Neural progenitor cell (in vitro differentiated cells): ENCODE measurements at regions not wholly inside any gene's neighbourhood (a gene's known extent, or its start where the extent isn't known, plus 50 kb on each side); places are given as distances from the start of the nearest gene placed in this dataset.

Experiments
- DNase-seq: peaks from one replicate; pipeline ENCODE4 v3.0.0-alpha.2; 2016; ENCODE audit warnings: low spot score
- H2AFZ ChIP-seq: fragments of 200-600 bp; sonication (generic); replicated peaks from 2 replicates; pipeline ENCODE4 v1.6.1; 2016; ENCODE audit warnings: antibody characterized with exemption
- H3F3A ChIP-seq: fragments of 200-600 bp; sonication (generic); 2 replicates; pipeline ENCODE4 v1.6.1; 2016; ENCODE audit warnings: antibody characterized with exemption, low read depth
- H3K27ac ChIP-seq: fragments of 200-600 bp; sonication (generic); 2 replicates; pipeline ENCODE4 v1.5.1; 2016; ENCODE audit warnings: mild to moderate bottlenecking
- H3K27me3 ChIP-seq: fragments of 200-600 bp; sonication (generic); 2 replicates; pipeline ENCODE4 v1.6.1; 2016; ENCODE audit warnings: mild to moderate bottlenecking, moderate library complexity
- H3K36me3 ChIP-seq: fragments of 200-600 bp; sonication (generic); 2 replicates; pipeline ENCODE4 v1.5.1; 2016
- H3K4me1 ChIP-seq: fragments of 200-600 bp; sonication (generic); 2 replicates; pipeline ENCODE4 v1.6.1; 2016; ENCODE audit warnings: mixed run types
- H3K4me2 ChIP-seq: fragments of 200-600 bp; sonication (generic); 2 replicates; pipeline ENCODE4 v1.6.1; 2016
- H3K4me3 ChIP-seq: fragments of 200-600 bp; sonication (generic); 2 replicates; pipeline ENCODE4 v1.5.1; 2016
- H3K79me2 ChIP-seq: fragments of 200-600 bp; sonication (generic); 2 replicates; pipeline ENCODE4 v1.6.1; 2016; ENCODE audit warnings: low read depth
- H3K9ac ChIP-seq: fragments of 200-600 bp; sonication (generic); 2 replicates; pipeline ENCODE4 v1.6.1; 2016
- H3K9me3 ChIP-seq: fragments of 200-600 bp; sonication (generic); 2 replicates; pipeline ENCODE4 v1.5.1; 2016; ENCODE audit warnings: low read depth
- H4K20me1 ChIP-seq: fragments of 200-600 bp; sonication (generic); 2 replicates; pipeline ENCODE4 v1.6.1; 2016; ENCODE audit warnings: low read depth
- H3K27ac Mint-ChIP-seq: 3 replicates; pipeline ENCODE4 v1.8.0; 2021; ENCODE audit warnings: mixed read lengths
- H3K27me3 Mint-ChIP-seq: 2 replicates; pipeline ENCODE4 v1.8.0; 2022; ENCODE audit warnings: low read depth, mild to moderate bottlenecking, inconsistent platforms, moderate library complexity, mixed read lengths; ENCODE audit not compliant: insufficient read depth
- H3K36me3 Mint-ChIP-seq: 3 replicates; pipeline ENCODE4 v1.8.0; 2021; ENCODE audit warnings: mixed read lengths
- H3K4me1 Mint-ChIP-seq: 3 replicates; pipeline ENCODE4 v1.8.0; 2021; ENCODE audit warnings: mixed read lengths
- H3K4me3 Mint-ChIP-seq: 3 replicates; pipeline ENCODE4 v1.8.0; 2021; ENCODE audit warnings: mild to moderate bottlenecking, moderate library complexity, mixed read lengths
- H3K9me3 Mint-ChIP-seq: 3 replicates; pipeline ENCODE4 v1.8.0; 2020; ENCODE audit warnings: mixed read lengths
- CTCF ChIP-seq: fragments of 200-600 bp; sonication (generic); IDR thresholded peaks from 2 replicates; pipeline ENCODE4 v1.5.1; 2017; ENCODE audit warnings: antibody characterized with exemption, mild to moderate bottlenecking
- EZH2 ChIP-seq: fragments of 200-600 bp; sonication (generic); IDR thresholded peaks from 2 replicates; pipeline ENCODE4 v1.6.1; 2017; ENCODE audit warnings: antibody characterized with exemption, mild to moderate bottlenecking, moderate library complexity
- EZH2phosphoT487 ChIP-seq: fragments of 200-600 bp; sonication (generic); IDR thresholded peaks from 2 replicates; pipeline ENCODE4 v1.6.1; 2017; ENCODE audit warnings: antibody characterized with exemption

DNA sequence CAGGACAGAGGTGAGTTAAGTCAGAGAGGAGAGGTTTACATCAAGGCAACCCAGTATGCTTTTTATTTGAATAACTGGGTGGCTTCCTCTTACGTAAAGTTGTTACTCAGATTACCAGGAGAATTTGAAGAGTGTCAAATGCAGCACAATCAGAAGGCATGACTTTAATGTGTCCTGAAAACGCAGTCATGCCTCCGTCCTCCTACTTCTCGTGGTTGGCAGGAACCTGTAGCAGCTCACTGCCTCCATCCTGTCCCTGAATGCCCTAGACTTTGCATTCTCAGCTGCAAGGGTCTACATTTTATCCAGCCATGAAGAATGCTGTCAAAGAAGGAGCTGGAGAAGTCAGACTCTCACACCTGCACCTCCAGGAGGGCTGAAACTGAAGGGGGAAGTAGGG is 66.7 kb downstream of the MIS18A start:
- no peak for DNase-seq
- Histone ChIP-seq H3K4me2 (no peak overlapping the region), H3K27me3 (no peaks in the 10 kb centered on the region), H3K9ac (no peak overlapping the region), H4K20me1 (no peaks in the 10 kb centered on the region), H2AFZ (no peak overlapping the region), H3K79me2 (no peaks in the 10 kb centered on the region), H3K4me3 (no peak overlapping the region), H3K9me3 (no peaks in the 10 kb centered on the region), H3K4me1 (peaks cover 11% of the 10 kb centered on the region), H3K36me3 (no peaks in the 10 kb centered on the region), H3F3A (peaks cover 6% of the 10 kb centered on the region), H3K27ac (no peak overlapping the region)
- Mint-ChIP-seq H3K36me3 (no peaks in the 10 kb centered on the region), H3K27ac (no peak overlapping the region), H3K4me3 (no peak overlapping the region), H3K9me3 (peaks cover 12% of the 10 kb centered on the region), H3K4me1 (peaks cover 7% of the 10 kb centered on the region), H3K27me3 (peaks cover 3% of the 10 kb centered on the region)
- TF ChIP-seq EZH2phosphoT487 (no peak), CTCF (no peak), EZH2 (no peak)

- no peak overlapping the region for H3K4me3 Mint-ChIP-seq
- no peak for TF ChIP-seq CTCF
- TF ChIP-seq EZH2, result no peak
- no peak for TF ChIP-seq EZH2phosphoT487
Observed at GRCh38 chr21:32211306-32211705, 67.5 kb downstream of the MIS18A start.

DNA sequence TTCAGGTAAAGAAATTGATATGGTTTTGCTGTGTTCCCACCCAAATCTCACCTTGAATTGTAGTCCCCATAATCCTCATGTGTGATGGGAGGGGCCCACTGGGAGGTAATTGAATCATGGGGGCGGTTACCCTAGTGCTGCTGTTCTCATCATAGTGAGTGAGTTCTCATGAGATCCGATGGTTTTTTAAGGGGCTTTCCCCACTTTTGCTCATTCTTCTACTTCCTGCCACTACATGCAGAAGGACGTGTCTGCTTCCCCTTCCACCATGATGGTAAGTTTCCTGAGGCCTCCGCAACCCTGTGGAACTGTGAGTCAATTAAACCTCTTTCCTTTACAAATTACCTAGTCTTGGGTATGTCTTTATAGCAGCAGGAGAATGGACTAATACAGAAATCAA is 69.3 kb downstream of the MIS18A start:
- no peak overlapping the region for H3K9ac ChIP-seq
- Mint-ChIP-seq H3K27me3 (peaks cover 5% of the 10 kb centered on the region), H3K9me3 (peaks cover 12% of the 10 kb centered on the region), H3K27ac (no peak overlapping the region), H3K4me1 (peaks cover 10% of the 10 kb centered on the region), H3K4me3 (no peak overlapping the region), H3K36me3 (no peaks in the 10 kb centered on the region)
- no peak overlapping the region for H3K4me3 ChIP-seq
- no peaks in the 10 kb centered on the region for H3K9me3 ChIP-seq
- H3K4me1 ChIP-seq, result peaks cover 3% of the 10 kb centered on the region
- H3K27me3 ChIP-seq, result no peaks in the 10 kb centered on the region
- H3K27ac ChIP-seq, result no peak overlapping the region
- H3K36me3 ChIP-seq, result no peaks in the 10 kb centered on the region
- DNase-seq, result no peak
- no peak overlapping the region for H2AFZ ChIP-seq
- H3K79me2 ChIP-seq, result no peaks in the 10 kb centered on the region
- TF ChIP-seq EZH2phosphoT487, result no peak
- TF ChIP-seq EZH2, result no peak
- TF ChIP-seq CTCF, result no peak
- H4K20me1 ChIP-seq, result no peaks in the 10 kb centered on the region
- H3K4me2 ChIP-seq, result no peak overlapping the region
- H3F3A ChIP-seq, result no peaks in the 10 kb centered on the region

More at GRCh38 chr21:32211306-32211705, 67.5 kb downstream of the MIS18A start:
- Mint-ChIP-seq H3K27ac (no peak overlapping the region), H3K36me3 (no peaks in the 10 kb centered on the region), H3K27me3 (peaks cover 3% of the 10 kb centered on the region), H3K9me3 (peaks cover 12% of the 10 kb centered on the region), H3K4me1 (peaks cover 13% of the 10 kb centered on the region)
- H3K27ac ChIP-seq, result no peak overlapping the region
- no peak for DNase-seq
- peaks cover 6% of the 10 kb centered on the region for H3F3A ChIP-seq
- no peaks in the 10 kb centered on the region for H4K20me1 ChIP-seq
- no peaks in the 10 kb centered on the region for H3K36me3 ChIP-seq
- no peaks in the 10 kb centered on the region for H3K79me2 ChIP-seq
- no peak overlapping the region for H3K4me3 ChIP-seq
- no peaks in the 10 kb centered on the region for H3K9me3 ChIP-seq
- H3K27me3 ChIP-seq, result no peaks in the 10 kb centered on the region
- H3K4me2 ChIP-seq, result no peak overlapping the region
- no peak overlapping the region for H2AFZ ChIP-seq
- H3K4me1 ChIP-seq, result peaks cover 14% of the 10 kb centered on the region
- H3K9ac ChIP-seq, result no peak overlapping the region

GRCh38 chr21:32207406-32207716 is 71.5 kb downstream of the MIS18A start:
- peaks cover 2% of the 10 kb centered on the region for H3K27me3 Mint-ChIP-seq
- Histone ChIP-seq H3K4me2 (no peak overlapping the region), H3K4me1 (peaks cover 3% of the 10 kb centered on the region), H3K27me3 (no peaks in the 10 kb centered on the region), H3F3A (no peaks in the 10 kb centered on the region), H2AFZ (no peak overlapping the region), H4K20me1 (no peaks in the 10 kb centered on the region), H3K9me3 (no peaks in the 10 kb centered on the region), H3K79me2 (no peaks in the 10 kb centered on the region), H3K9ac (no peak overlapping the region), H3K27ac (no peak overlapping the region), H3K4me3 (no peak overlapping the region), H3K36me3 (no peaks in the 10 kb centered on the region)
- H3K9me3 Mint-ChIP-seq, result peaks cover 2% of the 10 kb centered on the region
- no peaks in the 10 kb centered on the region for H3K36me3 Mint-ChIP-seq
- H3K4me3 Mint-ChIP-seq, result no peak overlapping the region
- H3K4me1 Mint-ChIP-seq, result peaks cover 10% of the 10 kb centered on the region
- DNase-seq, result no peak
- TF ChIP-seq CTCF, result no peak
- no peak for TF ChIP-seq EZH2phosphoT487
- TF ChIP-seq EZH2, result no peak
- H3K27ac Mint-ChIP-seq, result no peak overlapping the region
